ENCODE measurements at regions not wholly inside any gene's neighbourhood (a gene's known extent, or its start where the extent isn't known, plus 50 kb on each side); places are given as distances from the start of the nearest gene placed in this dataset.

DNA sequence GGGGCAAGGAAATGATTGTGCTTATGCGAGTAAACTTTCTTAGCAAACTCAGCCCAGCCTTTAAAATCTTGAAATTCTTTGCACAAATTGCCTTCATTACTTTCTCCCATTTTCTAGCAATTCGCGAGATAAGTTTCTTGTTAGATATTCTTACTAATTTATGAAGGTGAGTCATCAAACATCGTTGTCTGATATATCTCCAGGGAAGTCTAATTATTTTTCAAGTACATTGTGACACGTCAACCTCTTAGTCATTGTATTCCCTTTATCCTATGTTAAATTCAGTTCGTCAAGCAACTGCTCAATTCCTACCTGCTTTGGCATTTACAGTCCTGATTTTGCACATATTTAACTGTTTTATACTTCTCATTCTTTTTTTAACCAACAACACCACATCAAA, 854.5 kb upstream of the CRIM1 start:
- TF ChIP-seq, protein P1, sequence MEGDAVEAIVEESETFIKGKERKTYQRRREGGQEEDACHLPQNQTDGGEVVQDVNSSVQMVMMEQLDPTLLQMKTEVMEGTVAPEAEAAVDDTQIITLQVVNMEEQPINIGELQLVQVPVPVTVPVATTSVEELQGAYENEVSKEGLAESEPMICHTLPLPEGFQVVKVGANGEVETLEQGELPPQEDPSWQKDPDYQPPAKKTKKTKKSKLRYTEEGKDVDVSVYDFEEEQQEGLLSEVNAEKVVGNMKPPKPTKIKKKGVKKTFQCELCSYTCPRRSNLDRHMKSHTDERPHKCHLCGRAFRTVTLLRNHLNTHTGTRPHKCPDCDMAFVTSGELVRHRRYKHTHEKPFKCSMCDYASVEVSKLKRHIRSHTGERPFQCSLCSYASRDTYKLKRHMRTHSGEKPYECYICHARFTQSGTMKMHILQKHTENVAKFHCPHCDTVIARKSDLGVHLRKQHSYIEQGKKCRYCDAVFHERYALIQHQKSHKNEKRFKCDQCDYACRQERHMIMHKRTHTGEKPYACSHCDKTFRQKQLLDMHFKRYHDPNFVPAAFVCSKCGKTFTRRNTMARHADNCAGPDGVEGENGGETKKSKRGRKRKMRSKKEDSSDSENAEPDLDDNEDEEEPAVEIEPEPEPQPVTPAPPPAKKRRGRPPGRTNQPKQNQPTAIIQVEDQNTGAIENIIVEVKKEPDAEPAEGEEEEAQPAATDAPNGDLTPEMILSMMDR (IDR thresholded peaks at IDR 0.05): no peak
- TF ChIP-seq POLR2A (IDR thresholded peaks at IDR 0.05): no peak

Data from prostate gland (tissue), 2 donors.